ENCODE measurements at regions not wholly inside any gene's neighbourhood (a gene's known extent, or its start where the extent isn't known, plus 50 kb on each side); places are given as distances from the start of the nearest gene placed in this dataset.
"Not testable (repeated sequence)": the region's sequence is repeated elsewhere in the genome, so short reads cannot be mapped to it uniquely, and the experiment has no call there.

DNA sequence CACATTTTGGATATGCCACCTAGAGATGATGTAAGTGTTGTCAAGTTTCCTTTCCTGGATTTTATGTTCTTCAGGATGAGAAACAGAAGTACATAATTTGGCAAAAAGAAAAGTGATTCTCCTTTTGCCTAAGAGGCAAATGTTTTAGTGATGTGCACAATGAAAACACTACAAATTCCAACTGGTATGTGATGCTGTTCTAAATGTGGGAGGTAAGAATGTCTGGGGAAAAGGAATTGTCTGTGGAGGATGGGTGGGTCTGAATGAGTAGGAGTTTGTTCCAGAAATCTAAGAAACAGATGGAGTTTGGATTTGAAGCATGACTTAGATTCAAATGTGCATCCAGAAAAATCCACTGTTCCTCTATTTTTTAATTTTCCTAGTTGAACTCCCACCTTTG is 473.6 kb upstream of the SPRY2 start:
- Histone ChIP-seq H3K9me3 (no peaks in the 10 kb centered on the region), H3K36me3 (no peaks in the 10 kb centered on the region), H3K4me1 (no peaks in the 10 kb centered on the region), H3K27ac (no peak overlapping the region), H3K27me3 (no peaks in the 10 kb centered on the region), H3K4me3 (no peak overlapping the region)
- no peak for FAIRE-seq
- intact Hi-C loops (cut with DNase I) = no loop called here
- TF ChIP-seq, protein P1, sequence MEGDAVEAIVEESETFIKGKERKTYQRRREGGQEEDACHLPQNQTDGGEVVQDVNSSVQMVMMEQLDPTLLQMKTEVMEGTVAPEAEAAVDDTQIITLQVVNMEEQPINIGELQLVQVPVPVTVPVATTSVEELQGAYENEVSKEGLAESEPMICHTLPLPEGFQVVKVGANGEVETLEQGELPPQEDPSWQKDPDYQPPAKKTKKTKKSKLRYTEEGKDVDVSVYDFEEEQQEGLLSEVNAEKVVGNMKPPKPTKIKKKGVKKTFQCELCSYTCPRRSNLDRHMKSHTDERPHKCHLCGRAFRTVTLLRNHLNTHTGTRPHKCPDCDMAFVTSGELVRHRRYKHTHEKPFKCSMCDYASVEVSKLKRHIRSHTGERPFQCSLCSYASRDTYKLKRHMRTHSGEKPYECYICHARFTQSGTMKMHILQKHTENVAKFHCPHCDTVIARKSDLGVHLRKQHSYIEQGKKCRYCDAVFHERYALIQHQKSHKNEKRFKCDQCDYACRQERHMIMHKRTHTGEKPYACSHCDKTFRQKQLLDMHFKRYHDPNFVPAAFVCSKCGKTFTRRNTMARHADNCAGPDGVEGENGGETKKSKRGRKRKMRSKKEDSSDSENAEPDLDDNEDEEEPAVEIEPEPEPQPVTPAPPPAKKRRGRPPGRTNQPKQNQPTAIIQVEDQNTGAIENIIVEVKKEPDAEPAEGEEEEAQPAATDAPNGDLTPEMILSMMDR (IDR thresholded peaks at IDR 0.05) = no peak
- no peak for DNase-seq
- no peak for ATAC-seq

DNA sequence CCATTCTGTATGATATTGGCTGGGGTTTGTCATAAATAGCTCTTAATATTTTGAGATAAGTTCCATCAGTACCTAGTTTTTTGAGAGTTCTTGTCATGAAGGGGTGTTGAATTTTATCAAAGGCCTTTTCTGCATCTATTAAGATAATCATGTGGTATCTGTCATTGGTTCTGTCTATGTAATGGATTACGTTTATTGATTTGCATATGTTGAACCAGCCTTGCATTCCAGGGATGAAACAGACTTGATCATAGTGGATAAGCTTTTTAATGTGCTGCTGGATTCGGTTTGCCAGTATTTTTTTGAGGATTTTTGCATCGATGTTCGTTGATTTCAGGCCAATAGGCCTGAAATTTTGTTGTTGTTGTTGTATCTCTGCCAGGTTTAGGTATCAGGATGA is 469.4 kb upstream of the SPRY2 start:
- H3K9me3 ChIP-seq; DNase-seq; H3K4me3 ChIP-seq; H3K4me1 ChIP-seq; FAIRE-seq; ATAC-seq; H3K27me3 ChIP-seq; intact Hi-C loops (cut with DNase I); H3K27ac ChIP-seq; H3K36me3 ChIP-seq: not testable (repeated sequence)
- WGBS, 2 donors = 73 to 80% methylated on average over 4 of the region's 4 CpGs

DNA sequence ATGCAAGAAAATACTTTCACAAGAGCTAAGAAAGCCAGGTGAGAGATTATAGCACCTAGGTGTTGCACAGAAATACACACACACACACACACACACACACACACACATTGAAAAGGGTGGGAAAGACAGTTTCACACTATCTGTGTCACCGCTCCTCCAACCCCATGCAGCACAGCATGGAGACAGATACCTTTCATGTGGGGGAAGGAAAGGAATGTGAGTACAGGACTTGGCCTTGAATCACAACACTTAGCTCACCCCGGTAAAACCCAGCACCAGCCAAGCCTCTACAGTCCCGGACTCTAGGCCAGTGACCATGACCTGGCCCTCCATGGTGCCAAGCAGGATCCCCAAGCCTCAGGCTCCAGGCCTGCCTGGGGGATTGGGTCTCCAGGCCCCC is 462.0 kb upstream of the SPRY2 start:
- no peak overlapping the region for H3K27ac ChIP-seq
- ATAC-seq = no peak

DNA sequence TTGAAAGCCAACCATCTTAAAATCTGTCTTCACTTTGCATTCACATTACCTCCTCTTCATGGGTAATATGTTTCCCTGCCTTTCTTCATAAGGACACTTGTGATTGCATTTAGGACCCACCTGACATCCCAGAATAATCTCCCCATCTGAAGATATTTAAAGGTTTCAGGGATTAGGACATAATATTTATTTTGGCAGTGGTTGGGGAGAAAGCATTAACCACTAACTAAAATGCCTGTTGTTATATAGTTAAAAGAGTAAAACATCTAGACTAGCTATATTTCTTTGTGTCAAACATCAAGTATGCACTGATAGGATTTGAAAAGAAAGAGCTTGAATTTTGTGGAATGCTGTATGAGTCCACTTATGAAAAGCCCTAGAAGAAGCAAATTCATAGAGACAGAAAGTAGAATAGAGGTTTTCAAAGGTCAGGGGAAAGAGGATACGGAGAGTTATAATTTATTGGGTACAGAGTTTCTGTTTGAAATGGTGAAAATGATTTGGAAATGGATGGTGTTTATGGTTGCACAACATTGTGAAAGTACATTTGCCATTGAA is 457.7 kb upstream of the SPRY2 start:
- H3K9me3 ChIP-seq = no peaks in the 10 kb centered on the region
- intact Hi-C loops (cut with DNase I) = no loop called here
- no peak overlapping the region for H3K27ac ChIP-seq
- FAIRE-seq (no peak), DNase-seq (no peak), ATAC-seq (no peak)
- no peaks in the 10 kb centered on the region for H3K27me3 ChIP-seq
- WGBS, 2 donors = 88 to 91% methylated on average over 1 of the region's 1 CpG
- H3K4me3 ChIP-seq = no peak overlapping the region
- no peaks in the 10 kb centered on the region for H3K36me3 ChIP-seq
- H3K4me1 ChIP-seq = peaks cover 0 to 8% (median 0%) of the 10 kb centered on the region in 3 donors
- TF ChIP-seq, protein P1 (IDR thresholded peaks at IDR 0.05) = no peak

More for the DNA sequence above, 462.0 kb upstream of the SPRY2 start:
- FAIRE-seq (no peak), DNase-seq (peak in 1 of 6 donors; percentile 37)
- TF ChIP-seq, protein P1 (IDR thresholded peaks at IDR 0.05) = no peak
- Histone ChIP-seq H3K36me3 (no peaks in the 10 kb centered on the region), H3K27me3 (no peaks in the 10 kb centered on the region), H3K9me3 (no peaks in the 10 kb centered on the region), H3K4me1 (no peaks in the 10 kb centered on the region), H3K4me3 (no peak overlapping the region)
- intact Hi-C loops (cut with DNase I) = no loop called here
- WGBS, 2 donors = 68 to 69% methylated on average over 3 of the region's 3 CpGs

DNA sequence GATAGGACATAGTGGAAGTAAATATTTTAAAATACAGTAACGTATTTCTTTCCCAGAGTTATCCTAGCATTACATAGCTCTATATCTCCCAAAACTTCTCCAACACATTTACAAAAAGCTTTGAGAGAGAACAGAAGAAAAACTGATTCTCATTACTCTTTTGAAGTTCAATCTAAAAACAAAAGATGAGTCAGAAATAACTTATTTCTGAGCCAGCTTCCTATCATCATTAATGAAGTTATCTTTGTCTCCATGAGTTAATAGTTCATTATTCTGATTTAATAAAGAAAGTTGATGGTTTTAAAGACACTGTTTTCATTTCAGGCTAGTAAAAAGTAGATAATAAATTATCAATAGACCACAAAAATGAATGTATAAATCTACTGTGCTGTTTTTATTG is 446.7 kb upstream of the SPRY2 start:
- no peak overlapping the region for H3K27ac ChIP-seq
- H3K27me3 ChIP-seq = no peaks in the 10 kb centered on the region
- no peaks in the 10 kb centered on the region for H3K4me1 ChIP-seq
- WGBS, 2 donors = 85 to 88% methylated on average over 1 of the region's 1 CpG
- no peaks in the 10 kb centered on the region for H3K36me3 ChIP-seq
- ATAC-seq (no peak), FAIRE-seq (no peak), DNase-seq (no peak)
- no peaks in the 10 kb centered on the region for H3K9me3 ChIP-seq
- H3K4me3 ChIP-seq = no peak overlapping the region
- TF ChIP-seq, protein P1 (IDR thresholded peaks at IDR 0.05) = no peak
- intact Hi-C loops (cut with DNase I) = no loop called here

Data from pancreas (tissue), 10 donors.